ENCODE measurements at regions not wholly inside any gene's neighbourhood (a gene's known extent, or its start where the extent isn't known, plus 50 kb on each side); places are given as distances from the start of the nearest gene placed in this dataset.

DNA sequence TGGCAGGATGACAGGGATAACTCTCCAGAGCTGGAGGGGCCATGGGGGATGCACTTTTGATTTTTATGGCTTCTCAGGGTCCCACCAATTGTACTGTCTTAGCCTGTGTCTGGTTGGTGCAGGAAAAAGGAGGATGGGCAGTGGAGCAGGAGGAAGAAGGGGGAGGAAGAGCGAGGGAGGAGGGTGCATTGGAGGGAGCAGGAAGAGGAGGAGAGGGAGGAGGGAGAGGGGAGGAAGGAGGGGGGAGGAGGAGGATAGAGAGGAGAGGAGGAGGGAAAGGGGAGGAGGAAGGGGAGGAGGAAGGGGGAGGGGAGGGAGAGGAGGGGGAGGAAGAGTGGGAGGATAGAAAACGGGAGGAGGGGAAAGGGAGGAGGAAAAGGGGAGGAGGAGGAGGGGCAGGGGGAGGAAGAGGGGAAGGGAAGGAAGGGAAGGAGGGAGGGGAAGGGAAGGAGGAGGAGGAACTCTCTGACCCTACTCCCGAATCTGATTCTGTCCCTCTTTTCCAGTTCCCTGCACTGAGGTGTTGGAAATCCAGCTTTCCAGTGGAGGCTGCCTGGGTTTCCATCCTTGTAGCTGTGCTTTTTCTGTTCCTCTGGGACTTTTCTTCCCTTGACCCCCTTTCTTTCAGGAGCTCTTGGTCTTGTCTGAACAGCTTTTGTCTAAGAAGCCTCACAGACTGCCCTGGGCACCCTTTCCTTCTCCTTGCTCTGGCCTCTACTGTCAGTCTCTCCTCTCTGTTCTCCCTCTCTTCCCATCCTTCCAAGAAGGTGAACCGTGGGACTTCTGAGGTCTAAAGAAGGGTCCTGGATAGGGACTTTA, 149.4 kb downstream of the DHX35 start:
- CTCF ChIA-PET = interaction anchor here (0.7 to 0.9 kb wide), 2 partner anchors 762 to 1852 kb away, joined by 3 read pairs; no protein-coding TSS in a partner anchor
- POLR2A ChIA-PET = no interaction called here
- no peak for TF ChIP-seq CTCF (IDR thresholded peaks at IDR 0.05; ENCODE audit: low read depth, low read length)

DNA sequence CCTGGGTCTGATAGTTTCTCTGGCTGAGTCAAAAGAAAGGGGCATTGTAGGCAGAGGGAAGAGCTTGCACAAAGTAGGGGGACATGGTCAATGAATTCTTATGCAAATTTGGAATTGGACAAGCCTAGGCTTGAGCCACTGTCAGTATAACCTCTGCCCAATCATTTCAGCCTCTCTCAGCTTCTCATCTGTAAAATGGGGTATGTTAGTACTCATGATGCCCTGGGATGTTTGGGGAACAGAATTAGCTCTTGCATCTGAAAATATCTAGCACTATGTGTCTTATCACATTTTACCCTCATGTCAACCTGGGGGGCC, 148.6 kb downstream of the DHX35 start:
- Histone ChIP-seq H3K9me3 (ENCODE audit: control insufficient read depth, insufficient read depth, low read length) (no peaks in the 10 kb centered on the region), H3K4me3 (ENCODE audit: low read depth, low read length) (no peak overlapping the region), H3K27me3 (ENCODE audit: control insufficient read depth, insufficient read depth, low read length) (no peaks in the 10 kb centered on the region), H3K27ac (ENCODE audit: low read depth, low read length) (no peak overlapping the region)
- DNase-seq (ENCODE audit: low read depth, low spot score) = no peak
- no peak for TF ChIP-seq CTCF (IDR thresholded peaks at IDR 0.05; ENCODE audit: low read depth, low read length)
- CTCF ChIA-PET = no interaction called here
- POLR2A ChIA-PET = no interaction called here

More for the DNA sequence above, 149.4 kb downstream of the DHX35 start:
- DNase-seq (ENCODE audit: low read depth, low spot score) = no peak
- Histone ChIP-seq H3K27me3 (ENCODE audit: control insufficient read depth, insufficient read depth, low read length) (no peaks in the 10 kb centered on the region), H3K4me3 (ENCODE audit: low read depth, low read length) (no peak overlapping the region), H3K9me3 (ENCODE audit: control insufficient read depth, insufficient read depth, low read length) (no peaks in the 10 kb centered on the region), H3K27ac (ENCODE audit: low read depth, low read length) (no peak overlapping the region)

DNA sequence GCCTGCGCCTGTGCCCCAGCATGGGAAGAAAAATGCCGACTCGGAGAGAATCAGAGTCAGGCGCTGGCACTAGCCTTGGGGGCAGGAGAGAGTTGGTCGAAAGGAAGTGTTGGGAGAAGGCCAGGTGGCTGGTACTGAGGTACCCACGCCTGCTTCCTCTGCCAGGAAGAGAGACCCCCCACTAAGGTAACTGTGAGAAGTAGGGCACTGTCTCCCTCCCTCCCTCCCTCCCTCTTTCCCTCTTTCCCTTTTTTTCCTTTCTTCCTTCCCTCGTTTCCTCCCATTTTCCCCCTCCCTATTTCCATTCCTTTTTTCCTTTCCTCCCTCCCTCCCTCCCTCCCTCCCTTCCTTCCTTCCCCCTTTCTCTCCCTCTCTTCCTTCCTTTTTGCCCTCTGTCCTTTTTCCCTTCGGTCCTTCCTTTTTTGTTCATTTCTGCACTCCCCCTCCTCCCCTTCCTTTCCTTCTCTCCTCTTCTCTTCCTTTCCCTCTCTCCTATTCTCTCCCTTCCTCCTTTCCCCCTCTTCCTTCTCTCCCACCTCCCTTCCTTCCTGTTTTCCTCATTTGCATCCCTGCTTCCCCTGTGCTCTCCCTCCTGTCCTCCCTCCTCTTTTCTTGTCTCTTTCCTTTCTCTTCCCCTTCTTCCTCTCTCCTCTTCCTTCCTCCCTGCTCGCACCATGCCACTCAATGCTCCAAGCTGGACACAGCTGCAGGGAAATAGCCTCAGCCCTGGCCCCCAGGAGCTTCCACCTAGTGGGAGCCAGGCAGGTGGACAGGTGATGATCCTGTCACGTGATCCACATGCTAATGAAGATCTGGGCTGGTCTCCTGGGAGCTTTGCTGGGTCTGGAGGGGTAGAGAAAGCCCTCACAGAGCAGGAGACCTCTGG, 148.0 kb downstream of the DHX35 start:
- Histone ChIP-seq H3K4me3 (ENCODE audit: low read depth, low read length) (no peak overlapping the region), H3K27me3 (ENCODE audit: control insufficient read depth, insufficient read depth, low read length) (no peaks in the 10 kb centered on the region), H3K9me3 (ENCODE audit: control insufficient read depth, insufficient read depth, low read length) (no peaks in the 10 kb centered on the region), H3K27ac (ENCODE audit: low read depth, low read length) (no peak overlapping the region)
- no peak for TF ChIP-seq CTCF (IDR thresholded peaks at IDR 0.05; ENCODE audit: low read depth, low read length)
- ChIA-PET POLR2A (no interaction called here), CTCF (no interaction called here)
- DNase-seq (ENCODE audit: low read depth, low spot score) = no peak

GRCh38 chr20:39108746-39109145, 146.6 kb downstream of the DHX35 start:
- ChIA-PET CTCF (no interaction called here), POLR2A (no interaction called here)
- H3K4me3 ChIP-seq (ENCODE audit: low read depth, low read length) = no peak overlapping the region
- no peaks in the 10 kb centered on the region for H3K27me3 ChIP-seq (ENCODE audit: control insufficient read depth, insufficient read depth, low read length)
- TF ChIP-seq CTCF (IDR thresholded peaks at IDR 0.05; ENCODE audit: low read depth, low read length) = no peak
- H3K9me3 ChIP-seq (ENCODE audit: control insufficient read depth, insufficient read depth, low read length) = no peaks in the 10 kb centered on the region
- no peak overlapping the region for H3K27ac ChIP-seq (ENCODE audit: low read depth, low read length)
- DNase-seq (ENCODE audit: low read depth, low spot score) = no peak

DNA sequence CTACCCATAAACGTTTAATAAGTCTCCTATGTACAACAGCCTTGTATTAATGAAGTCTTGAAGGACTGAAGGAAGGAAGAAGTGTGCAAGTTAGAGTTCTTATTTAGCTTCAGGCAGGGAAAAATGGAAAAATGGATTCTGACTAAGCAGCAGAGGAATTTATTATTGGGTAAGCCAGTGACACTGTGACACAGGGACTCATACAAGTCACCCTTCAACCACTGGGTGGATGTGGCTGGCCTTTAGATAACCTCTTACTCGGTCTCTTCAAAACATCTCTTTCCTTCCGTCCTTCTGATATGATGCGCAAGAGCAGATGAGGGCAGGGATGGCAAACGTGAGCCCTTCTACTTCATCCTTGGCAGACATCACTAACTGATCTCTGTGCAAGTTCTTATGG, 145.6 kb downstream of the DHX35 start:
- no peak for TF ChIP-seq CTCF (IDR thresholded peaks at IDR 0.05; ENCODE audit: low read depth, low read length)
- no peak for DNase-seq (ENCODE audit: low read depth, low spot score)
- H3K27ac ChIP-seq (ENCODE audit: low read depth, low read length) = no peak overlapping the region
- H3K4me3 ChIP-seq (ENCODE audit: low read depth, low read length) = no peak overlapping the region
- H3K27me3 ChIP-seq (ENCODE audit: control insufficient read depth, insufficient read depth, low read length) = no peaks in the 10 kb centered on the region
- POLR2A ChIA-PET = no interaction called here
- no peaks in the 10 kb centered on the region for H3K9me3 ChIP-seq (ENCODE audit: control insufficient read depth, insufficient read depth, low read length)
- CTCF ChIA-PET = no interaction called here

Data from AG04450 (cell line).